ENCODE measurements at regions not wholly inside any gene's neighbourhood (a gene's known extent, or its start where the extent isn't known, plus 50 kb on each side); places are given as distances from the start of the nearest gene placed in this dataset.

DNA sequence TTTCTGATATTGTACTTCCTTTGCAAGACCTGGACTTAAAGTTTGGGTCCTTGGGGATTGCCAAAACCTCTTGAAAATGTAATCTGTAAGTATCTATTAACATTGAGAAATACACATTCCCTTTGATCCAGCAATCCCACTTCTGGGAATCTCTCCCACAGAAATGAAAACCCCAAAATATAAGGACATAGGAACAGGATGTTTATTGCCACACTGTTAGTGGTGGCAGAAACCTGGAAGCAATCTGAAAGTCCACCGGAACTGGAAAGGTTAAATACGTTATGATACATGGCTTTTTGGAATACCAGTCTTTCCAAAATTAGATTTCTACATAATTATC, 71.2 kb upstream of the STX18 start:
- intact Hi-C loops (cut with DNase I; ENCODE audit: low total_unique reads): no loop called here
- no peaks in the 10 kb centered on the region for H3K36me3 ChIP-seq
- no peak for DNase-seq
- no peak overlapping the region for H3K4me3 ChIP-seq
- H3K27ac ChIP-seq: no peak overlapping the region
- no peaks in the 10 kb centered on the region for H3K4me1 ChIP-seq
- H3K9me3 ChIP-seq: no peaks in the 10 kb centered on the region
- TF ChIP-seq, protein P1, sequence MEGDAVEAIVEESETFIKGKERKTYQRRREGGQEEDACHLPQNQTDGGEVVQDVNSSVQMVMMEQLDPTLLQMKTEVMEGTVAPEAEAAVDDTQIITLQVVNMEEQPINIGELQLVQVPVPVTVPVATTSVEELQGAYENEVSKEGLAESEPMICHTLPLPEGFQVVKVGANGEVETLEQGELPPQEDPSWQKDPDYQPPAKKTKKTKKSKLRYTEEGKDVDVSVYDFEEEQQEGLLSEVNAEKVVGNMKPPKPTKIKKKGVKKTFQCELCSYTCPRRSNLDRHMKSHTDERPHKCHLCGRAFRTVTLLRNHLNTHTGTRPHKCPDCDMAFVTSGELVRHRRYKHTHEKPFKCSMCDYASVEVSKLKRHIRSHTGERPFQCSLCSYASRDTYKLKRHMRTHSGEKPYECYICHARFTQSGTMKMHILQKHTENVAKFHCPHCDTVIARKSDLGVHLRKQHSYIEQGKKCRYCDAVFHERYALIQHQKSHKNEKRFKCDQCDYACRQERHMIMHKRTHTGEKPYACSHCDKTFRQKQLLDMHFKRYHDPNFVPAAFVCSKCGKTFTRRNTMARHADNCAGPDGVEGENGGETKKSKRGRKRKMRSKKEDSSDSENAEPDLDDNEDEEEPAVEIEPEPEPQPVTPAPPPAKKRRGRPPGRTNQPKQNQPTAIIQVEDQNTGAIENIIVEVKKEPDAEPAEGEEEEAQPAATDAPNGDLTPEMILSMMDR (IDR thresholded peaks at IDR 0.05): no peak
- no peak for TF ChIP-seq POLR2A (IDR thresholded peaks at IDR 0.05)
- no peaks in the 10 kb centered on the region for H3K27me3 ChIP-seq

DNA sequence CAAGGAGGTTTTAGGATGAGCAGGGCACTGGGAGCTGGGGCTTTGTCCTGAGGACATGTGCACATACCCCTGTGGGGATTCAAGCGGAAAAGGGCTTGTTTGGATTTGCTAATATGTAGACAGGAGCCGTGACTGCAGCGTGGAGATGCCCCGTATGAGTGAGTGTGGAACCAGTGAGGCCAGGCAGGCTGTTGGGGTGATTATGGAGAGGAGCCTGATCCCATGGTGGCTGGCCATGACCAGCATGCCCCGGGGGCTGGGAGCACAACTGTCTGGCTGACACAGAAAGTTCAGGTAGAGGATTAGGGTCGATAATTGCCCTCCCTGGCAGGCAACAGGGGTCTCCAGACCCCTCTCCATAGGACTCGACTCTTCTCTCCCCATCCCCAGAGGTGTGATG, 68.8 kb upstream of the STX18 start:
- intact Hi-C loops (cut with DNase I; ENCODE audit: low total_unique reads): no loop called here
- TF ChIP-seq, protein P1 (IDR thresholded peaks at IDR 0.05): no peak
- no peak for TF ChIP-seq POLR2A (IDR thresholded peaks at IDR 0.05)
- H3K4me3 ChIP-seq: no peak overlapping the region
- no peaks in the 10 kb centered on the region for H3K4me1 ChIP-seq
- no peaks in the 10 kb centered on the region for H3K27me3 ChIP-seq
- H3K36me3 ChIP-seq: no peaks in the 10 kb centered on the region
- no peak overlapping the region for H3K27ac ChIP-seq
- no peak for DNase-seq
- no peaks in the 10 kb centered on the region for H3K9me3 ChIP-seq

GRCh38 chr4:4609622-4610334, 67.9 kb upstream of the STX18 start:
- intact Hi-C loops (cut with DNase I; ENCODE audit: low total_unique reads): no loop called here
- DNase-seq: no peak

GRCh38 chr4:4608214-4608537, 66.3 kb upstream of the STX18 start:
- no peak for TF ChIP-seq POLR2A (IDR thresholded peaks at IDR 0.05)
- TF ChIP-seq, protein P1 (IDR thresholded peaks at IDR 0.05): no peak
- intact Hi-C loops (cut with DNase I; ENCODE audit: low total_unique reads): no loop called here

More at GRCh38 chr4:4609622-4610334, 67.9 kb upstream of the STX18 start:
- Histone ChIP-seq H3K9me3 (no peaks in the 10 kb centered on the region), H3K4me1 (no peaks in the 10 kb centered on the region), H3K4me3 (no peak overlapping the region), H3K27me3 (no peaks in the 10 kb centered on the region), H3K27ac (no peak overlapping the region), H3K36me3 (no peaks in the 10 kb centered on the region)
- TF ChIP-seq, protein P1 (IDR thresholded peaks at IDR 0.05): no peak
- no peak for TF ChIP-seq POLR2A (IDR thresholded peaks at IDR 0.05)

DNA sequence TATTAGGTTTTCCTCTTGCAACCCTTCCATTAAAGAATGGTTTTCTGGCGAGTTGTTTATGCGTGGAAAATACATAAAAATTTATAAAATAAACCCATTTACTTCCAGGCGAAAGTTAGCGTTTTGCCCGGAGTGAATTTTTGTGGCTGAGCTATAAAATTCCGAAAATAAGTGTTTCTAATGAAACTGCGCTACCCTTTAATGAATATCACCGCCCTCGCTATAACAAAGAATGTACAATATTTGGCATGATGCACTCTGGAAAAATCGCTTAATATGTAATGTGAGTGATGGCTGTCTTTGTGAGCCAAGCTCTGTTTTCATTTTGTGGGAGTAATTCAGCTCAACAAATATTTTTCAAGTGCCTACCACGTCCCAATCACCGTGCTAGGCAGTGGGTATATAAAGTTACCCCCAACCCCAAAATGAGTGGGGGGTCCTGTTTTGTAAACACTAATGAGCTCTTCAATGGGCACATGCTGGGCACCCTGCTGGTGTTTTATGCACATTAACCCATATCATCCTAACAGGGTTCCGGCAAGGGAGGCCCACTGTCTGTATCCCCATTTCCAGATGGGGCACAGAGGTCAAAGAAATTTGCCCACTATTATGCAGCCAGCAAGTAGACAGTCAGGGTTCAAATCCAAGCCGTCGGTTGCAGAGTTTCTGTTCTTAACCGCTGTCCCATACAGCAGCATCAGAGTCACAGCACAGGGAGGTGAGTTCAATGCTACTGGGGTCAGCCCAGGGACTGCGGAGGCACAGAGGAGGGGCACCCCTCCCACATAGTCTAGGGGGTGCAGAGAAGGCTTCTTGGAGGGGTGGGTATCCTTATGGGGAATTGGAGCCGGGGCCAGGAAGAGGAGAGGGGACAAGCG, 65.7 kb upstream of the STX18 start:
- TF ChIP-seq POLR2A (IDR thresholded peaks at IDR 0.05): no peak
- TF ChIP-seq, protein P1 (IDR thresholded peaks at IDR 0.05): no peak
- Histone ChIP-seq H3K9me3 (no peaks in the 10 kb centered on the region), H3K27ac (no peak overlapping the region), H3K36me3 (no peaks in the 10 kb centered on the region), H3K4me1 (no peaks in the 10 kb centered on the region), H3K4me3 (no peak overlapping the region), H3K27me3 (no peaks in the 10 kb centered on the region)
- intact Hi-C loops (cut with DNase I; ENCODE audit: low total_unique reads): no loop called here
- no peak for DNase-seq

More at GRCh38 chr4:4608214-4608537, 66.3 kb upstream of the STX18 start:
- no peak for DNase-seq
- Histone ChIP-seq H3K4me1 (no peaks in the 10 kb centered on the region), H3K4me3 (no peak overlapping the region), H3K27me3 (no peaks in the 10 kb centered on the region), H3K27ac (no peak overlapping the region), H3K9me3 (no peaks in the 10 kb centered on the region), H3K36me3 (no peaks in the 10 kb centered on the region)
